ENCODE measurements at regions not wholly inside any gene's neighbourhood (a gene's known extent, or its start where the extent isn't known, plus 50 kb on each side); places are given as distances from the start of the nearest gene placed in this dataset.

DNA sequence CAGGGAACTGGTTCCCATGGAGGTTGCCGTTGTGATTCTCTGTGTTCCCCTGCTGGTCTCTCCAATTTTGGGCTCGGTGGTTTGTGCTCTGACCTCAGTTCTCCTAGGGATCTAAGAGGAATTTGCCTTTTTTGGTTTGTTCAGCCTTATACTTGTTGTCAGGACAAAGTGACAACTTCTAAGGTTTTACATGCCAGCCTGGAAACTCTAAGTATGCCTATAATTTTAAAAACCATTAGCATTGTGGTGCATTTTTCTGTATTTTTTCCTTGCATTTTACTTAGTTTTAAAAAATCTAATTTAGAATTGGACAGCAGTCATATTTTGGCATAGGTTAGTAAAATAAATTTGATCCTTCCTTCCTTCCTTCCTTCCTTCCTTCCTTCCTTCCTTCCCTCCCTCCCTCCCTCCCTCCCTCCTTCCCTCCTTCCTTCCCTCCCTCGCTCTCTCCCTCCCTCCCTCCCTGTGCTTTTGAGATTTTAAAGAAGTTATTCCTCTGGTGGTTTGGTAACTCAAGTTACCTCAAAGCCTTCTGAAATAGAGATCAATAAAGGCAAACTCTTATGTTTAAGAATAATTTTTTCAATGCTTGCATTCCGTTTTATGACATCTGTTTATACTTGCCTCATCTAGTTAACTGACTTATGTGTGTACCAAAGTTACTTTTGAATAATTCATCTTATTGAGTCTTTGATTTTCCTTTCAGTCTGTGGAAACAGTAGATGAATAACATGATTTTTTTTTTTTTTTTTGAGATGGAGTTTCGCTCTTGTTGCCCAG lies 141.3 kb upstream of the RGS17 start:
- no peak overlapping the region for H3K27ac ChIP-seq (ENCODE audit: extremely low read length, insufficient read depth, low read length)
- no peaks in the 10 kb centered on the region for H3K27me3 ChIP-seq (ENCODE audit: control insufficient read depth in 1 of 2, insufficient read depth in 2 of 2, low read length in 2 of 2)
- no peak overlapping the region for H3K9ac ChIP-seq (ENCODE audit: insufficient read depth, low read depth, low read length)
- no peak overlapping the region for H3K4me2 ChIP-seq (ENCODE audit: low read depth, low read length)
- no peak overlapping the region for H2AFZ ChIP-seq (ENCODE audit: low read length)
- H4K20me1 ChIP-seq (ENCODE audit: insufficient read depth, low read length) = no peaks in the 10 kb centered on the region
- DNase-seq (ENCODE audit: low spot score) = no peak
- H3K4me1 ChIP-seq (ENCODE audit: insufficient read depth, low read length) = no peaks in the 10 kb centered on the region
- H3K9me3 ChIP-seq (ENCODE audit: low read length) = no peaks in the 10 kb centered on the region
- in situ Hi-C loops (cut with HindIII; ENCODE audit: extremely low pct_ligation_motif_present, low pct_unique_long_range_greater_than_20kb) (no loop called here), intact Hi-C loops (cut with micrococcal nuclease; ENCODE audit: unreplicated experiment) (no loop called here)
- no peak for FAIRE-seq
- no peaks in the 10 kb centered on the region for H3K79me2 ChIP-seq (ENCODE audit: insufficient read depth, low read length)
- BruUV-seq (replicated peaks) = no TSS peak
- 1% methylated on average over 5 of the region's 5 CpGs for WGBS (ENCODE audit: low lambda C conversion rate)
- TF ChIP-seq PCBP1 (IDR thresholded peaks at IDR 0.05; ENCODE audit: borderline replicate concordance, low read depth, low read length) = 0 out of 2 replicates have a peak, but pooled peaks have one; percentile 63
- TF ChIP-seq SSRP1 (CRISPR knock-in tag; IDR thresholded peaks at IDR 0.05) = no peak
- TF ChIP-seq HNRNPK (IDR thresholded peaks at IDR 0.05; ENCODE audit: low read depth, low read length, poor library complexity, severe bottlenecking) = peak; percentile 81
- no peak for TF ChIP-seq ZNF337 (CRISPR knock-in tag; IDR thresholded peaks at IDR 0.05; ENCODE audit: borderline replicate concordance, low read depth)
- POLR2A ChIA-PET = no interaction called here
- no peaks in the 10 kb centered on the region for H3K36me3 ChIP-seq (replicated peaks in 1 of 2; ENCODE audit: control insufficient read depth in 1 of 2, insufficient read depth in 2 of 2, low read length in 2 of 2)
- H3K4me3 ChIP-seq (replicated peaks in 1 of 3; ENCODE audit: insufficient read depth in 1 of 3, low read depth in 2 of 3, low read length in 3 of 3) = no peak overlapping the region
- ATAC-seq = no peak
- CTCF ChIA-PET (ENCODE audit: low intra/inter-chr PET ratio, low total read pairs) = no interaction called here

DNA sequence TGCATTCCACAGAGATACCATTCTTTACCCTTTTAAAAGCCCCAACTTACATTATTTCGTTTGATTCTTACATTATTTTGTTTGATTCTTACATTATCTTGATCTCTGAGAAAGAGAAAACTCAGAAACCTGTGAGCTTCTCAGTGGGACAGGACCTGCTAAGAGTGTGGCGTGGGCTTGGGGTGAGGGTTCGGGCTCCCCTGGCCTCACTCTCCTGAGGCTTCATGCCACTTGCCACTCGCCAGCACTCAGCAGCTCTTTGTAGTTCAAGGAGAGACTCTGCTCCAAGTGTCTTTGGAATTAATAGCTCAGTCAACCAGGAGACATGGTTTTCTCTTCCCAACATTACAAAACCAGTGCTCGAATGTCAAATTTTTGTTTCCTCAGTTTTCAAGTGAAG lies 132.4 kb upstream of the RGS17 start:
- FAIRE-seq (no peak), ATAC-seq (no peak), DNase-seq (ENCODE audit: low spot score) (no peak)
- Histone ChIP-seq H3K36me3 (replicated peaks in 1 of 2; ENCODE audit: control insufficient read depth in 1 of 2, insufficient read depth in 2 of 2, low read length in 2 of 2) (no peaks in the 10 kb centered on the region), H3K9me3 (ENCODE audit: low read length) (no peaks in the 10 kb centered on the region), H2AFZ (ENCODE audit: low read length) (no peak overlapping the region), H3K9ac (ENCODE audit: insufficient read depth, low read depth, low read length) (no peak overlapping the region), H3K27ac (ENCODE audit: extremely low read length, insufficient read depth, low read length) (no peak overlapping the region), H3K79me2 (ENCODE audit: insufficient read depth, low read length) (no peaks in the 10 kb centered on the region), H3K4me2 (ENCODE audit: low read depth, low read length) (no peak overlapping the region), H3K4me1 (ENCODE audit: insufficient read depth, low read length) (no peaks in the 10 kb centered on the region), H3K4me3 (replicated peaks in 1 of 3; ENCODE audit: insufficient read depth in 1 of 3, low read depth in 2 of 3, low read length in 3 of 3) (no peak overlapping the region), H4K20me1 (ENCODE audit: insufficient read depth, low read length) (no peaks in the 10 kb centered on the region), H3K27me3 (ENCODE audit: control insufficient read depth in 1 of 2, insufficient read depth in 2 of 2, low read length in 2 of 2) (no peaks in the 10 kb centered on the region)
- BruUV-seq (replicated peaks) = no TSS peak
- 2% methylated on average over 5 of the region's 5 CpGs for WGBS (ENCODE audit: low lambda C conversion rate)
- intact Hi-C loops (cut with micrococcal nuclease; ENCODE audit: unreplicated experiment) (no loop called here), in situ Hi-C loops (cut with HindIII; ENCODE audit: extremely low pct_ligation_motif_present, low pct_unique_long_range_greater_than_20kb) (no loop called here)
- TF ChIP-seq ZFP36 (IDR thresholded peaks at IDR 0.05; ENCODE audit: borderline replicate concordance, low read depth, low read length, partially characterized antibody) = peak; percentile 26
- no peak for TF ChIP-seq GATAD1 (CRISPR knock-in tag; IDR thresholded peaks at IDR 0.05)
- CTCF ChIA-PET (ENCODE audit: low intra/inter-chr PET ratio, low total read pairs) = no interaction called here
- POLR2A ChIA-PET = no interaction called here
